Type B pancreatic cell (in vitro differentiated cells): ENCODE measurements at regions not wholly inside any gene's neighbourhood (a gene's known extent, or its start where the extent isn't known, plus 50 kb on each side); places are given as distances from the start of the nearest gene placed in this dataset.

Source experiments
- DNase-seq: peaks from one replicate; pipeline ENCODE4 v3.0.0; 2021; ENCODE audit warnings: mixed read lengths; ENCODE audit not compliant: unreplicated experiment; ENCODE audit errors: extremely low spot score
- H3K27ac Mint-ChIP-seq: 2 replicates; pipeline ENCODE4 v1.8.0; 2021; ENCODE audit warnings: mild to moderate bottlenecking, mixed read lengths
- H3K27me3 Mint-ChIP-seq: 2 replicates; pipeline ENCODE4 v1.8.0; 2021; ENCODE audit warnings: mixed read lengths
- H3K36me3 Mint-ChIP-seq: 2 replicates; pipeline ENCODE4 v1.8.0; 2021; ENCODE audit warnings: mixed read lengths
- H3K4me1 Mint-ChIP-seq: one replicate; pipeline ENCODE4 v1.8.0; 2021; ENCODE audit warnings: mixed read lengths; ENCODE audit not compliant: unreplicated experiment
- H3K4me3 Mint-ChIP-seq: 2 replicates; pipeline ENCODE4 v1.8.0; 2021; ENCODE audit warnings: mild to moderate bottlenecking, mixed read lengths
- H3K9me3 Mint-ChIP-seq: 2 replicates; pipeline ENCODE4 v1.8.0; 2021; ENCODE audit warnings: mixed read lengths
- TF ChIP-seq, protein P1 (sequence below): fragments of 200-600 bp; sonication (generic); conservative IDR thresholded peaks from 2 replicates; pipeline ENCODE4 v1.5.0; 2021; ENCODE audit warnings: antibody characterized with exemption, mild to moderate bottlenecking

DNA sequence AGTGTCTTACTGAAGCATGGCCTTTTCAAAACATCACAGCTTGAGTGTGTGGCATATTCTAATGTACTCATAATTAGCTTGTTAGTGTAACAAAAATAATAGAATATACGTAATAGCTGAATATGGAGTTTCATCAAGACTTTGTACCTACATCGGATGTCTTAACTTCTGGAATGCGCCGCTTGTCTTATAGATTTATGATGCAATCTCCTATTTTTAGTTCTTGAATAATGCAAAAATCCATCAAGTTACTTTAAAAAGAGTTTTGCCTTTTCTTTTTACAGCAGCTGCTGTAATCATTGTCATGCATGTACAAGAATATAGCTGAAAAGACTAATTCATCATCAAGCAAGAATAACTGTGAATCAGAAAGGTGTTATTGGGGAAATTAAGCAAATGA lies 140.7 kb upstream of the SCN7A start:
- TF ChIP-seq, protein P1, sequence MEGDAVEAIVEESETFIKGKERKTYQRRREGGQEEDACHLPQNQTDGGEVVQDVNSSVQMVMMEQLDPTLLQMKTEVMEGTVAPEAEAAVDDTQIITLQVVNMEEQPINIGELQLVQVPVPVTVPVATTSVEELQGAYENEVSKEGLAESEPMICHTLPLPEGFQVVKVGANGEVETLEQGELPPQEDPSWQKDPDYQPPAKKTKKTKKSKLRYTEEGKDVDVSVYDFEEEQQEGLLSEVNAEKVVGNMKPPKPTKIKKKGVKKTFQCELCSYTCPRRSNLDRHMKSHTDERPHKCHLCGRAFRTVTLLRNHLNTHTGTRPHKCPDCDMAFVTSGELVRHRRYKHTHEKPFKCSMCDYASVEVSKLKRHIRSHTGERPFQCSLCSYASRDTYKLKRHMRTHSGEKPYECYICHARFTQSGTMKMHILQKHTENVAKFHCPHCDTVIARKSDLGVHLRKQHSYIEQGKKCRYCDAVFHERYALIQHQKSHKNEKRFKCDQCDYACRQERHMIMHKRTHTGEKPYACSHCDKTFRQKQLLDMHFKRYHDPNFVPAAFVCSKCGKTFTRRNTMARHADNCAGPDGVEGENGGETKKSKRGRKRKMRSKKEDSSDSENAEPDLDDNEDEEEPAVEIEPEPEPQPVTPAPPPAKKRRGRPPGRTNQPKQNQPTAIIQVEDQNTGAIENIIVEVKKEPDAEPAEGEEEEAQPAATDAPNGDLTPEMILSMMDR, result no peak
- peaks cover 4% of the 10 kb centered on the region for H3K9me3 Mint-ChIP-seq
- no peak overlapping the region for H3K27ac Mint-ChIP-seq
- H3K36me3 Mint-ChIP-seq, result no peaks in the 10 kb centered on the region
- H3K27me3 Mint-ChIP-seq, result no peaks in the 10 kb centered on the region
- no peak overlapping the region for H3K4me3 Mint-ChIP-seq
- H3K4me1 Mint-ChIP-seq, result no peaks in the 10 kb centered on the region
- no peak for DNase-seq

DNA sequence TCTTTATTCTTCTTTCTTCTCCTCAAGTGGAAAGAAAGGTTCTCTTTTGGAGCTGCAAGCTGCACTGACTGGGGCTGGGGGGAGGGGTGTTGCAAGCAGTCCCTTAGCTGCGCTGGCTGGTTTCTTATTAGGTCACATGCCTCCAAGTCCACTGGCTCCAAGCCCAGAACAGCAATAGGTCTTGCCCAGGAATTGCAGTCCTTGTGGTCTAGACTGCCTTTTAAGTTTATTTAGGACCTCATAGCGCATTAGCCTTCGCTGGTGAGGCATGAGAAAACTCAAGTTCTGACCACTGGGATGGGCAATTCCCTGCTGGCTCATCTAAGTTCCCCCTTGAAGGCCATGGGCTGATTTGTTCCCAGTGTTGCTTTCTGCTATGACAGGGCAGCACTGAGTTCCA lies 138.6 kb upstream of the SCN7A start:
- Mint-ChIP-seq H3K27me3 (no peaks in the 10 kb centered on the region), H3K36me3 (no peaks in the 10 kb centered on the region), H3K4me1 (no peaks in the 10 kb centered on the region), H3K27ac (no peak overlapping the region), H3K4me3 (no peak overlapping the region), H3K9me3 (no peaks in the 10 kb centered on the region)
- TF ChIP-seq, protein P1, result no peak
- no peak for DNase-seq

DNA sequence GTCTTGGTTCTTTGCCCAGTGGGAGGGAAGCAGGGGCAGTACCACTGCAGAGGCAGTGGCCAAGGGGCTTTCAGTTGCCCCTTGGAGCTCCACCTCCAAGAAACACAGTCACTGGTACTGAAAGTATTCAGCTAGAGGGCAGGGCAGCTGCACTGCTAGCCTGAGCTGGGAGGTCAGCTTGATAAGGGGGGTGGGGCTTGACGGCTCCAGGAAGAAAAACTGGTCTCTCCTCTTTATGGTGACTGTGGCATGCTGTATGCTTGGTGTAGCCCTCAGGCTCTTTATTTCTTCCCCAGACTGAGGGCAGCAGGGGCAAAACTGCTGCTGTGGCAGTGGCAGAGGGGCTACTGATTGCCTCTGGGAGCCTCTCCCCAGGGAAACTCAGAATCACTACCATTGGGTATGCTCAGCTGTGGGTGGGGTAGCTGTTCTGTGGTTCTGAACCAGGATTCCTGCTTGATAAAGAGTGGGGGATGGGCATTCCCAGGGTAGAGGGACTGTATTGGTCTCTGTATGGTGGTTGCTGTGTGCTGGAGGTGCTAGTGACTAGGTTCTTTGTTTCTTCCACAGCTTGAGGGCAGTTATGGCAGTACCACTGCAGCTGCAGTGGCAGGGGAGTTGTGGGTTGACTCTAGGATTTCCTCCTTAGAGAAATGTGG lies 134.6 kb upstream of the SCN7A start:
- DNase-seq, result no peak
- Mint-ChIP-seq H3K9me3 (peaks cover 5% of the 10 kb centered on the region), H3K27ac (no peak overlapping the region), H3K4me1 (no peaks in the 10 kb centered on the region), H3K27me3 (no peaks in the 10 kb centered on the region), H3K36me3 (no peaks in the 10 kb centered on the region), H3K4me3 (no peak overlapping the region)
- TF ChIP-seq, protein P1, result no peak

DNA sequence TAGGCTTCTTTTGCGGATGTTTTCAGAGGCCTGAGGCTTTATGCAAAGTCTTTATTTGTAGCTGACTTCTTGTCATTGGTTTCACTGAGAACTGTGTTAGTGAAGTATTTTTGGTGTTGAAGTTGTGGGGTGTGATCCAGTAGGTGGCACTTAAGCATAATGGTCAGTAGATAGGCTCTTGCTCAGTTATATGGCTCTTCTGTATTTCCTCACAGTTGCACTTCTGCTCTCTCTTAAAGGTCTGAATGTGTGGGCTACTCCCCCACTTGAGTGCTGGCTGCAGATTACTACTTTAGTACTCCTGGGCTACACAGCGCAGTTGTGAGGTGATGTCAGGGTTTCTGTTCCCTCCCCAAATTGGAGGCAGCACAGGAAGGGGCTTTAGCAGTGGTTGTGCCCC lies 133.8 kb upstream of the SCN7A start:
- no peaks in the 10 kb centered on the region for H3K36me3 Mint-ChIP-seq
- H3K27me3 Mint-ChIP-seq, result no peaks in the 10 kb centered on the region
- no peaks in the 10 kb centered on the region for H3K4me1 Mint-ChIP-seq
- H3K9me3 Mint-ChIP-seq, result peaks cover 9% of the 10 kb centered on the region
- TF ChIP-seq, protein P1, result no peak
- no peak for DNase-seq
- no peak overlapping the region for H3K4me3 Mint-ChIP-seq
- no peak overlapping the region for H3K27ac Mint-ChIP-seq

DNA sequence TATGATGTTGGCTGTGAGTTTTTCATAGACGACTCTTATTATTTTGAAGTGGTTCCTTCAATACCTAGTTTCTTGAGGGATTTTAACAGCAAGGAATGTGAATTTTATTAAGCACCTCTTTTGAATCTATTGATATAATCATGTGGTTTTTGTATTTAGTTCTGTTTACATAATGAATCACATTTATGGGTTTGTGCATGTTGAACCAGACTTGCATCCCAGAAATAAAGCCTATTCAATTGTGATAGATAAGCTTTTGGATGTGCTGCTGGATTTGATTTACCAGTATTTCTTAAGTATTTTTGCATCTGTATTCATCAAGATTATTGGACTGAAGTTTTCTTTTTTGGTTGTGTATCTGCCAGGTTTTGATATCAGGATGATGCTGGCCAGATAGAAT lies 131.6 kb upstream of the SCN7A start:
- Mint-ChIP-seq H3K4me1 (no peaks in the 10 kb centered on the region), H3K9me3 (peaks cover 9% of the 10 kb centered on the region), H3K36me3 (no peaks in the 10 kb centered on the region), H3K27ac (no peak overlapping the region), H3K4me3 (no peak overlapping the region), H3K27me3 (no peaks in the 10 kb centered on the region)
- DNase-seq, result no peak
- TF ChIP-seq, protein P1, result no peak

DNA sequence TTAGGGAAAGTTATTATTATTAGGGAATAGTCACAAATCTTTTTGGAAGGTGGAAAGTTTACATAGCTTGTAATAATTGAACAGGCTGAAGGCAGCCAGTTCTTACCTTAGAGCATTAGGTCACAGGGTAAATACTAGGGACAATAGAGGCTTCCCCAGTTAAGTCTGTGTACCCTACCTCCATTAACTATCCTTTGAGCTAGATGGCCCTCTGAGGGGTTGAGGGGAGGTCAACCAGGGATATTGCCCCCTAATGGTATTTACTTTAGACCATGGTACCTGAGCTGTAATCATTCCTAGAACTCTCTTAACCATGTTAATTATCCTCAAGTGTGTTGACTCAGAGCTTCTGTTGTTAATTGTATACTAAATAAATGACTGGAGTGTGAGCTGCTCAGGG lies 120.5 kb upstream of the SCN7A start:
- peak overlapping the region; percentile 6 for H3K4me3 Mint-ChIP-seq
- peaks cover 20% of the 10 kb centered on the region for H3K4me1 Mint-ChIP-seq
- TF ChIP-seq, protein P1, result no peak
- peaks cover 4% of the 10 kb centered on the region for H3K27me3 Mint-ChIP-seq
- no peak for DNase-seq
- H3K27ac Mint-ChIP-seq, result peak overlapping the region; percentile 61
- peaks cover 5% of the 10 kb centered on the region for H3K9me3 Mint-ChIP-seq
- no peaks in the 10 kb centered on the region for H3K36me3 Mint-ChIP-seq
